MM.1S (cell line): ENCODE measurements at regions not wholly inside any gene's neighbourhood (a gene's known extent, or its start where the extent isn't known, plus 50 kb on each side); places are given as distances from the start of the nearest gene placed in this dataset.

Source experiments
- DNase-seq: peaks from one replicate; pipeline ENCODE4 v3.0.0-alpha.2; 2015
- H2AFZ ChIP-seq: fragments of 300-600 bp; sonication (generic); 2 replicates; pipeline ENCODE4 v1.6.0; 2016; ENCODE audit warnings: antibody characterized with exemption, low read length
- H3F3A ChIP-seq: fragments of 300-600 bp; sonication (generic); 2 replicates; pipeline ENCODE4 v1.6.1; 2016; ENCODE audit warnings: mild to moderate bottlenecking, antibody characterized with exemption, low read length, moderate library complexity, mixed read lengths; ENCODE audit not compliant: insufficient read depth
- H3K27ac ChIP-seq: fragments of 300-600 bp; sonication (generic); 2 replicates; pipeline ENCODE4 v1.5.1; 2016; ENCODE audit warnings: mild to moderate bottlenecking, low read length
- H3K27me3 ChIP-seq: fragments of 300-600 bp; sonication (generic); replicated peaks from 2 replicates; pipeline ENCODE4 v1.6.0; 2016; ENCODE audit warnings: low read length; ENCODE audit not compliant: insufficient read depth
- H3K36me3 ChIP-seq: fragments of 300-600 bp; sonication (generic); replicated peaks from 2 replicates; pipeline ENCODE4 v1.6.1; 2016; ENCODE audit warnings: mild to moderate bottlenecking, low read length, mixed read lengths; ENCODE audit not compliant: insufficient read depth
- H3K4me1 ChIP-seq: fragments of 300-600 bp; sonication (generic); 2 replicates; pipeline ENCODE4 v1.6.1; 2016; ENCODE audit warnings: low read length, mixed read lengths
- H3K4me2 ChIP-seq: fragments of 300-600 bp; sonication (generic); 2 replicates; pipeline ENCODE4 v1.6.0; 2016; ENCODE audit warnings: low read depth, low read length
- H3K4me3 ChIP-seq: fragments of 300-600 bp; sonication (generic); 2 replicates; pipeline ENCODE4 v1.5.1; 2016; ENCODE audit warnings: low read length, mixed read lengths
- H3K79me2 ChIP-seq: fragments of 300-600 bp; sonication (generic); 2 replicates; pipeline ENCODE4 v1.6.1; 2016; ENCODE audit warnings: mixed run types, low read length, mixed read lengths
- H3K9ac ChIP-seq: fragments of 300-600 bp; sonication (generic); 2 replicates; pipeline ENCODE4 v1.6.1; 2016; ENCODE audit warnings: low read length, mixed read lengths
- H3K9me2 ChIP-seq: fragments of 300-600 bp; sonication (generic); replicated peaks from 2 replicates; pipeline ENCODE4 v1.6.1; 2016; ENCODE audit warnings: mild to moderate bottlenecking, low read length, mixed read lengths; ENCODE audit not compliant: insufficient read depth
- H3K9me3 ChIP-seq: fragments of 300-600 bp; sonication (generic); replicated peaks from 2 replicates; pipeline ENCODE4 v1.6.1; 2016; ENCODE audit warnings: mild to moderate bottlenecking, low read length, mixed read lengths; ENCODE audit not compliant: insufficient read depth
- H4K20me1 ChIP-seq: fragments of 300-600 bp; sonication (generic); 2 replicates; pipeline ENCODE4 v1.6.1; 2016; ENCODE audit warnings: mild to moderate bottlenecking, low read length, moderate library complexity, mixed read lengths; ENCODE audit not compliant: insufficient read depth
- EZH2 ChIP-seq: fragments of 300-600 bp; sonication (generic); optimal IDR thresholded peaks from 2 replicates; pipeline ENCODE3; 2017; ENCODE audit warnings: low read depth, mild to moderate bottlenecking, antibody characterized with exemption, low read length, mixed read lengths
- EZH2phosphoT487 ChIP-seq: fragments of 300-600 bp; sonication (generic); IDR thresholded peaks from 2 replicates; pipeline ENCODE4 v1.6.1; 2018; ENCODE audit warnings: antibody characterized with exemption, low read length
- TF ChIP-seq, protein P1 (sequence below): fragments of 300-600 bp; sonication (generic); IDR thresholded peaks from 2 replicates; pipeline ENCODE4 v1.5.1; 2016; ENCODE audit warnings: antibody characterized with exemption, low read length, mixed read lengths

- Histone ChIP-seq H3K79me2 (no peaks in the 10 kb centered on the region), H2AFZ (no peak overlapping the region), H3K9me3 (no peaks in the 10 kb centered on the region), H3K4me3 (no peak overlapping the region), H3K9ac (no peak overlapping the region), H4K20me1 (no peaks in the 10 kb centered on the region), H3K9me2 (no peaks in the 10 kb centered on the region), H3K36me3 (no peaks in the 10 kb centered on the region), H3F3A (no peaks in the 10 kb centered on the region), H3K27me3 (no peaks in the 10 kb centered on the region), H3K4me2 (no peak overlapping the region), H3K27ac (no peak overlapping the region), H3K4me1 (no peaks in the 10 kb centered on the region)
- TF ChIP-seq EZH2phosphoT487 (no peak), EZH2 (no peak)
- TF ChIP-seq, protein P1, sequence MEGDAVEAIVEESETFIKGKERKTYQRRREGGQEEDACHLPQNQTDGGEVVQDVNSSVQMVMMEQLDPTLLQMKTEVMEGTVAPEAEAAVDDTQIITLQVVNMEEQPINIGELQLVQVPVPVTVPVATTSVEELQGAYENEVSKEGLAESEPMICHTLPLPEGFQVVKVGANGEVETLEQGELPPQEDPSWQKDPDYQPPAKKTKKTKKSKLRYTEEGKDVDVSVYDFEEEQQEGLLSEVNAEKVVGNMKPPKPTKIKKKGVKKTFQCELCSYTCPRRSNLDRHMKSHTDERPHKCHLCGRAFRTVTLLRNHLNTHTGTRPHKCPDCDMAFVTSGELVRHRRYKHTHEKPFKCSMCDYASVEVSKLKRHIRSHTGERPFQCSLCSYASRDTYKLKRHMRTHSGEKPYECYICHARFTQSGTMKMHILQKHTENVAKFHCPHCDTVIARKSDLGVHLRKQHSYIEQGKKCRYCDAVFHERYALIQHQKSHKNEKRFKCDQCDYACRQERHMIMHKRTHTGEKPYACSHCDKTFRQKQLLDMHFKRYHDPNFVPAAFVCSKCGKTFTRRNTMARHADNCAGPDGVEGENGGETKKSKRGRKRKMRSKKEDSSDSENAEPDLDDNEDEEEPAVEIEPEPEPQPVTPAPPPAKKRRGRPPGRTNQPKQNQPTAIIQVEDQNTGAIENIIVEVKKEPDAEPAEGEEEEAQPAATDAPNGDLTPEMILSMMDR, result no peak
- DNase-seq, result no peak
Observed at GRCh38 chr2:187834787-187835186, 280.6 kb upstream of the TFPI start.

GRCh38 chr2:187838690-187839089 lies 284.5 kb upstream of the TFPI start:
- DNase-seq, result no peak
- Histone ChIP-seq H3K9ac (no peak overlapping the region), H3K36me3 (no peaks in the 10 kb centered on the region), H3K9me3 (no peaks in the 10 kb centered on the region), H3F3A (no peaks in the 10 kb centered on the region), H2AFZ (no peak overlapping the region), H3K4me1 (no peaks in the 10 kb centered on the region), H3K27ac (no peak overlapping the region), H3K27me3 (no peaks in the 10 kb centered on the region), H3K4me3 (no peak overlapping the region), H4K20me1 (no peaks in the 10 kb centered on the region), H3K9me2 (no peaks in the 10 kb centered on the region), H3K4me2 (no peak overlapping the region), H3K79me2 (no peaks in the 10 kb centered on the region)
- TF ChIP-seq, protein P1, result no peak
- TF ChIP-seq EZH2 (no peak), EZH2phosphoT487 (no peak)

GRCh38 chr2:187842315-187842714 lies 288.1 kb upstream of the TFPI start:
- no peak overlapping the region for H3K4me2 ChIP-seq
- 0 out of 2 replicates have a peak overlapping the region, but pooled peaks have one; percentile 7 for H2AFZ ChIP-seq
- H3K9me3 ChIP-seq, result no peaks in the 10 kb centered on the region
- no peaks in the 10 kb centered on the region for H3K27me3 ChIP-seq
- H3K9ac ChIP-seq, result no peak overlapping the region
- H3F3A ChIP-seq, result no peaks in the 10 kb centered on the region
- no peaks in the 10 kb centered on the region for H3K9me2 ChIP-seq
- TF ChIP-seq, protein P1, result no peak
- DNase-seq, result no peak
- no peak overlapping the region for H3K27ac ChIP-seq
- H3K4me3 ChIP-seq, result no peak overlapping the region
- H3K4me1 ChIP-seq, result no peaks in the 10 kb centered on the region
- H3K79me2 ChIP-seq, result no peaks in the 10 kb centered on the region
- H4K20me1 ChIP-seq, result no peaks in the 10 kb centered on the region
- H3K36me3 ChIP-seq, result no peaks in the 10 kb centered on the region
